ENCODE measurements at regions not wholly inside any gene's neighbourhood (a gene's known extent, or its start where the extent isn't known, plus 50 kb on each side); places are given as distances from the start of the nearest gene placed in this dataset.

- Histone ChIP-seq H3K9me3 (peaks cover 0 to 10% (median 4%) of the 10 kb centered on the region in 4 donors), H3K27ac (no peak overlapping the region), H3K36me3 (no peaks in the 10 kb centered on the region), H3K4me1 (no peaks in the 10 kb centered on the region), H3K4me3 (no peak overlapping the region), H3K27me3 (no peaks in the 10 kb centered on the region)
- no peak for DNase-seq
- intact Hi-C loops (cut with DNase I; ENCODE audit: low total_unique reads): no loop called here
- TF ChIP-seq EP300 (IDR thresholded peaks at IDR 0.05): no peak
- WGBS, 5 donors: 57 to 78% (median 66%) methylated on average over 4 of the region's 4 CpGs
Measured at GRCh38 chrX:78455901-78456300, 128.5 kb upstream of the CYSLTR1 start.

GRCh38 chrX:78452356-78452755, 124.9 kb upstream of the CYSLTR1 start:
- H3K27ac ChIP-seq: no peak overlapping the region
- no peaks in the 10 kb centered on the region for H3K36me3 ChIP-seq
- H3K4me3 ChIP-seq: no peak overlapping the region
- no peaks in the 10 kb centered on the region for H3K4me1 ChIP-seq
- H3K9me3 ChIP-seq: peaks cover 0 to 3% (median 0%) of the 10 kb centered on the region in 4 donors
- no peaks in the 10 kb centered on the region for H3K27me3 ChIP-seq
- intact Hi-C loops (cut with DNase I; ENCODE audit: low total_unique reads): no loop called here
- TF ChIP-seq POLR2A (IDR thresholded peaks at IDR 0.05): no peak
- TF ChIP-seq CTCF (IDR thresholded peaks at IDR 0.05): no peak
- TF ChIP-seq EP300 (IDR thresholded peaks at IDR 0.05): no peak
- TF ChIP-seq POLR2AphosphoS5 (IDR thresholded peaks at IDR 0.05): no peak
- no peak for DNase-seq

GRCh38 chrX:78437621-78438020, 110.2 kb upstream of the CYSLTR1 start:
- Histone ChIP-seq H3K4me1 (no peaks in the 10 kb centered on the region), H3K36me3 (no peaks in the 10 kb centered on the region), H3K9me3 (no peaks in the 10 kb centered on the region), H3K4me3 (no peak overlapping the region), H3K27ac (no peak overlapping the region), H3K27me3 (no peaks in the 10 kb centered on the region)
- intact Hi-C loops (cut with DNase I; ENCODE audit: low total_unique reads): no loop called here
- 34 to 77% (median 60%) methylated on average over 2 of the region's 2 CpGs for WGBS, 5 donors
- no peak for TF ChIP-seq POLR2A (IDR thresholded peaks at IDR 0.05)
- TF ChIP-seq POLR2AphosphoS5 (IDR thresholded peaks at IDR 0.05): no peak
- TF ChIP-seq EP300 (IDR thresholded peaks at IDR 0.05): no peak
- DNase-seq: no peak

GRCh38 chrX:78429172-78429571, 101.8 kb upstream of the CYSLTR1 start:
- 85 to 94% (median 89%) methylated on average over 3 of the region's 3 CpGs for WGBS, 5 donors
- Histone ChIP-seq H3K4me1 (no peaks in the 10 kb centered on the region), H3K9me3 (no peaks in the 10 kb centered on the region), H3K36me3 (no peaks in the 10 kb centered on the region), H3K4me3 (no peak overlapping the region), H3K27ac (no peak overlapping the region), H3K27me3 (no peaks in the 10 kb centered on the region)
- DNase-seq: no peak
- intact Hi-C loops (cut with DNase I; ENCODE audit: low total_unique reads): no loop called here
- TF ChIP-seq EP300 (IDR thresholded peaks at IDR 0.05) (no peak), CTCF (IDR thresholded peaks at IDR 0.05) (no peak)

DNA sequence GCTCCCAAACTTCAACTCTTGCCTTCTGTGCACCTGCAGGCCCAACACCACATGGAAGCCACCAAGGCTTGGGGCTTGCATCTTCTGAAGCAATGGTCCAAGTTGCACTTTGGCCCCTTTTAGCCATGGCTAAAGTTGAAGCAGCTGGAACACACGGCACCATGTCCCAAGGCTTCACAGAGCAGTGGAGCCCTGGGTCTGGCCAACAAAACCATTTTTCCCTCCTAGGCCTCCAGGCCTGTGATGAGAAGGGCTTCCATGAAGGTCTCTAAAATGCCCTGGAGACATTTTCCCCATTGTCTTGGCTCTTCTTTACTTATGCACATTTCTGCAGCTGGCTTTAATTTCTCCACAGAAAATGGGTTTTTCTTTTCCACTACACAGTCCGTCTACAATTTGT, 61.3 kb upstream of the CYSLTR1 start:
- Histone ChIP-seq H3K4me3 (no peak overlapping the region), H3K36me3 (no peaks in the 10 kb centered on the region), H3K9me3 (peaks cover 0 to 21% (median 10%) of the 10 kb centered on the region in 4 donors), H3K27me3 (no peaks in the 10 kb centered on the region), H3K27ac (no peak overlapping the region), H3K4me1 (no peaks in the 10 kb centered on the region)
- WGBS, 5 donors: 75 to 100% (median 90%) methylated on average over 1 to 2 of the region's 2 CpGs
- TF ChIP-seq EP300 (IDR thresholded peaks at IDR 0.05) (no peak), POLR2AphosphoS5 (IDR thresholded peaks at IDR 0.05) (no peak), POLR2A (IDR thresholded peaks at IDR 0.05) (no peak), CTCF (IDR thresholded peaks at IDR 0.05) (no peak)
- intact Hi-C loops (cut with DNase I; ENCODE audit: low total_unique reads): no loop called here
- no peak for DNase-seq

DNA sequence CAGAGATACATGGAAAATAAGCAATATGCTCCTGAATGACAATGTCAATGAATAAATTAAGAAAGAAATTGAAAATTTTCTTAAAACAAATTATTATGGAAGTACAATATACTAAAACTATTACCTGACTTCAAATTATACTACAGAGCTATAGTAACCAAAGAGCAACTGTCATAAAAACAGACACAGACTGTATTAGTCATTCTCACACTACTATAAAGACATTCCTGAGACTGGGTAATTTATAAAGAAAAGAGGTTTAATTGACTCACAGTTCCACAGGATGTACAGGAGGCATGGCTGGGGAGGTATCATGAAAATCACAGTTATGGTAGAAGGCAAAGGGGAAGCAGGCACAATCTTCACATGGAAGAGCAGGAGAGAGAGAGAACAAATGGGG, 60.0 kb upstream of the CYSLTR1 start:
- intact Hi-C loops (cut with DNase I; ENCODE audit: low total_unique reads): no loop called here
- Histone ChIP-seq H3K27me3 (no peaks in the 10 kb centered on the region), H3K36me3 (no peaks in the 10 kb centered on the region), H3K9me3 (peaks cover 0 to 21% (median 10%) of the 10 kb centered on the region in 4 donors), H3K27ac (no peak overlapping the region), H3K4me3 (no peak overlapping the region), H3K4me1 (no peaks in the 10 kb centered on the region)
- TF ChIP-seq POLR2A (IDR thresholded peaks at IDR 0.05): no peak
- TF ChIP-seq EP300 (IDR thresholded peaks at IDR 0.05): no peak
- TF ChIP-seq POLR2AphosphoS5 (IDR thresholded peaks at IDR 0.05): no peak
- no peak for TF ChIP-seq CTCF (IDR thresholded peaks at IDR 0.05)
- no peak for DNase-seq
